ENCODE measurements at regions not wholly inside any gene's neighbourhood (a gene's known extent, or its start where the extent isn't known, plus 50 kb on each side); places are given as distances from the start of the nearest gene placed in this dataset.
"Not testable (repeated sequence)": the region's sequence is repeated elsewhere in the genome, so short reads cannot be mapped to it uniquely, and the experiment has no call there.

- TF ChIP-seq CTCF (IDR thresholded peaks at IDR 0.05); ZFX (IDR thresholded peaks at IDR 0.05; ENCODE audit: borderline replicate concordance): not testable (repeated sequence)
Observed at GRCh38 chr15:85260526-85260925, 119.9 kb upstream of the AKAP13 start.
